ENCODE measurements at regions not wholly inside any gene's neighbourhood (a gene's known extent, or its start where the extent isn't known, plus 50 kb on each side); places are given as distances from the start of the nearest gene placed in this dataset.

DNA sequence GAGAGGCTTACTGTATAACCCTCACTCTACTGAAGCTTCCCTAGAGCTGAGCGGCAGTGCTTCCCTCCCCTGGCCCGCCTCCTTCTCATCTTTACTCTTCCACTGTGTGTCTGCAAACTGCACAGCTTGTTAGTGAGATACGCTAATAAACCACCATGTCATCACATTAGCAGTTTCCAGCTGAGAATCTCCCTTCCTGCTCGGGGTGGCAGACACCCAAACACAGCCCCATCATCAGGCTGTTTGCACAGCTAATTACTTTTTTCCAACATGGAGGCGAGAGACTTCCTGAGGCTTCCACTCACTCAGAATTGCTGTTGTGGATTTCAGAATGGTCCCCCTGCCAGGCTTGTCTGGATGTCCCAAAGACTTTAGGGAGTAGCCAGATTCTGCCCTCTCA lies 444.9 kb upstream of the SULF2 start:
- Histone ChIP-seq H3K9ac (ENCODE audit: insufficient read depth, low read length, poor library complexity, severe bottlenecking) (no peak overlapping the region), H3K79me2 (ENCODE audit: insufficient read depth, low read length) (no peaks in the 10 kb centered on the region), H3K27me3 (ENCODE audit: control insufficient read depth in 2 of 2, insufficient read depth in 2 of 2, low read length in 2 of 2) (no peaks in the 10 kb centered on the region), H3K4me2 (replicated peaks; ENCODE audit: extremely low read depth, low read length, poor library complexity, severe bottlenecking) (no peak overlapping the region), H3K4me1 (ENCODE audit: control insufficient read depth in 1 of 2, insufficient read depth in 2 of 2, low read length in 2 of 2) (no peaks in the 10 kb centered on the region), H2AFZ (ENCODE audit: insufficient read depth, low read depth, low read length, poor library complexity, severe bottlenecking) (no peak overlapping the region), H3K36me3 (replicated peaks in 1 of 2; ENCODE audit: control insufficient read depth in 1 of 2, insufficient read depth in 2 of 2, low read length in 2 of 2) (no peaks in the 10 kb centered on the region), H3K4me3 (replicated peaks in 1 of 3; ENCODE audit: low read depth in 2 of 3, low read length in 3 of 3) (no peak overlapping the region), H3K27ac (ENCODE audit: low read depth in 1 of 2, low read length in 2 of 2) (no peak overlapping the region), H3K9me3 (replicated peaks in 1 of 2; ENCODE audit: control insufficient read depth in 1 of 2, insufficient read depth in 1 of 2, low read length in 2 of 2) (peaks cover 16 to 25% of the 10 kb centered on the region in 2 donors), H4K20me1 (ENCODE audit: insufficient read depth, low read length) (no peaks in the 10 kb centered on the region)
- Mint-ChIP-seq H3K27ac (no peak overlapping the region), H3K36me3 (no peaks in the 10 kb centered on the region), H3K4me1 (no peaks in the 10 kb centered on the region), H3K9me3 (peaks cover 15 to 32% (median 24%) of the 10 kb centered on the region in 7 donors), H3K27me3 (ENCODE audit: low read depth in 3 of 3) (peaks cover under 1 to 8% (median 3%) of the 10 kb centered on the region in 3 donors), H3K4me3 (no peak overlapping the region)
- WGBS (ENCODE audit: insufficient coverage) = 69% methylated on average over 5 of the region's 5 CpGs
- no peak for DNase-seq
- intact Hi-C loops (cut with micrococcal nuclease) = no loop called here
- TF ChIP-seq, protein P1, sequence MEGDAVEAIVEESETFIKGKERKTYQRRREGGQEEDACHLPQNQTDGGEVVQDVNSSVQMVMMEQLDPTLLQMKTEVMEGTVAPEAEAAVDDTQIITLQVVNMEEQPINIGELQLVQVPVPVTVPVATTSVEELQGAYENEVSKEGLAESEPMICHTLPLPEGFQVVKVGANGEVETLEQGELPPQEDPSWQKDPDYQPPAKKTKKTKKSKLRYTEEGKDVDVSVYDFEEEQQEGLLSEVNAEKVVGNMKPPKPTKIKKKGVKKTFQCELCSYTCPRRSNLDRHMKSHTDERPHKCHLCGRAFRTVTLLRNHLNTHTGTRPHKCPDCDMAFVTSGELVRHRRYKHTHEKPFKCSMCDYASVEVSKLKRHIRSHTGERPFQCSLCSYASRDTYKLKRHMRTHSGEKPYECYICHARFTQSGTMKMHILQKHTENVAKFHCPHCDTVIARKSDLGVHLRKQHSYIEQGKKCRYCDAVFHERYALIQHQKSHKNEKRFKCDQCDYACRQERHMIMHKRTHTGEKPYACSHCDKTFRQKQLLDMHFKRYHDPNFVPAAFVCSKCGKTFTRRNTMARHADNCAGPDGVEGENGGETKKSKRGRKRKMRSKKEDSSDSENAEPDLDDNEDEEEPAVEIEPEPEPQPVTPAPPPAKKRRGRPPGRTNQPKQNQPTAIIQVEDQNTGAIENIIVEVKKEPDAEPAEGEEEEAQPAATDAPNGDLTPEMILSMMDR (IDR thresholded peaks at IDR 0.05) = no peak

GRCh38 chr20:48227381-48227780 lies 442.1 kb upstream of the SULF2 start:
- no peak for DNase-seq
- Histone ChIP-seq H3K9ac (ENCODE audit: insufficient read depth, low read length, poor library complexity, severe bottlenecking) (no peak overlapping the region), H3K4me1 (ENCODE audit: control insufficient read depth in 1 of 2, insufficient read depth in 2 of 2, low read length in 2 of 2) (no peaks in the 10 kb centered on the region), H4K20me1 (ENCODE audit: insufficient read depth, low read length) (no peaks in the 10 kb centered on the region), H3K27me3 (ENCODE audit: control insufficient read depth in 2 of 2, insufficient read depth in 2 of 2, low read length in 2 of 2) (no peaks in the 10 kb centered on the region), H3K9me3 (replicated peaks in 1 of 2; ENCODE audit: control insufficient read depth in 1 of 2, insufficient read depth in 1 of 2, low read length in 2 of 2) (peaks cover 16 to 25% of the 10 kb centered on the region in 2 donors), H3K4me3 (replicated peaks in 1 of 3; ENCODE audit: low read depth in 2 of 3, low read length in 3 of 3) (no peak overlapping the region), H3K36me3 (replicated peaks in 1 of 2; ENCODE audit: control insufficient read depth in 1 of 2, insufficient read depth in 2 of 2, low read length in 2 of 2) (no peaks in the 10 kb centered on the region), H3K79me2 (ENCODE audit: insufficient read depth, low read length) (no peaks in the 10 kb centered on the region), H2AFZ (ENCODE audit: insufficient read depth, low read depth, low read length, poor library complexity, severe bottlenecking) (no peak overlapping the region), H3K27ac (ENCODE audit: low read depth in 1 of 2, low read length in 2 of 2) (no peak overlapping the region), H3K4me2 (replicated peaks; ENCODE audit: extremely low read depth, low read length, poor library complexity, severe bottlenecking) (no peak overlapping the region)
- H3K4me3 Mint-ChIP-seq = no peak overlapping the region
- peaks cover 0 to 9% (median 1%) of the 10 kb centered on the region in 3 donors for H3K27me3 Mint-ChIP-seq (ENCODE audit: low read depth in 3 of 3)
- WGBS (ENCODE audit: insufficient coverage) = 93% methylated on average over 3 of the region's 5 CpGs
- intact Hi-C loops (cut with micrococcal nuclease) = no loop called here
- no peaks in the 10 kb centered on the region for H3K4me1 Mint-ChIP-seq
- peak overlapping the region in 1 of 7 donors; percentile 42 for H3K27ac Mint-ChIP-seq
- peaks cover 14 to 29% (median 22%) of the 10 kb centered on the region in 7 donors for H3K9me3 Mint-ChIP-seq
- no peaks in the 10 kb centered on the region for H3K36me3 Mint-ChIP-seq
- TF ChIP-seq, protein P1 (IDR thresholded peaks at IDR 0.05) = no peak

All from CD14-positive monocyte (primary cell).